GM12875 (cell line): ENCODE measurements at regions not wholly inside any gene's neighbourhood (a gene's known extent, or its start where the extent isn't known, plus 50 kb on each side); places are given as distances from the start of the nearest gene placed in this dataset.

Experiments used
- H3K4me3 ChIP-seq: one replicate; pipeline ENCODE4 v1.5.1; 2011; ENCODE audit warnings: low read depth, low read length, control low read depth
- TF ChIP-seq, protein P1 (sequence below): IDR thresholded peaks from 2 replicates; pipeline ENCODE4 v1.5.1; 2011; ENCODE audit warnings: low read depth, mild to moderate bottlenecking, control low read depth, inconsistent platforms, low read length, moderate library complexity, borderline replicate concordance; ENCODE audit not compliant: insufficient read depth

DNA sequence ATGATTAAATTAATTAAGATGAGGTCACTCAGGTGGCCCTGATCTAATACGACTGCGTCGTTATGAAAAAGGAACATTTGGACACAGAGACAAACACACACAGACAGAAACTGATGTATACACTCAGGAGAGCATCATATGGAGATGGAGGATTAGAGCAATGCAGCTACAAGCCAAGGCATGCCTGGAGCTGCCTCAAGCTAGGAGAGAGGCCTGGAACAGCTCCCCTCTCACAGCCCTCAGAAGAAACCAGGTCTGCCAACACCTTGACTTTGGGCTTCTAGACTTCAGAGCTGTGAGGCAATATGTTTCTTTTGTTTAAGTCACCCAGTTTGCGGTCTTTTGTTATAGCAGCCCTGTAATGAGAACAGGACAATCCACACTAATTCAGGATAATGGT, 318.9 kb downstream of the HS3ST3B1 start:
- TF ChIP-seq, protein P1, sequence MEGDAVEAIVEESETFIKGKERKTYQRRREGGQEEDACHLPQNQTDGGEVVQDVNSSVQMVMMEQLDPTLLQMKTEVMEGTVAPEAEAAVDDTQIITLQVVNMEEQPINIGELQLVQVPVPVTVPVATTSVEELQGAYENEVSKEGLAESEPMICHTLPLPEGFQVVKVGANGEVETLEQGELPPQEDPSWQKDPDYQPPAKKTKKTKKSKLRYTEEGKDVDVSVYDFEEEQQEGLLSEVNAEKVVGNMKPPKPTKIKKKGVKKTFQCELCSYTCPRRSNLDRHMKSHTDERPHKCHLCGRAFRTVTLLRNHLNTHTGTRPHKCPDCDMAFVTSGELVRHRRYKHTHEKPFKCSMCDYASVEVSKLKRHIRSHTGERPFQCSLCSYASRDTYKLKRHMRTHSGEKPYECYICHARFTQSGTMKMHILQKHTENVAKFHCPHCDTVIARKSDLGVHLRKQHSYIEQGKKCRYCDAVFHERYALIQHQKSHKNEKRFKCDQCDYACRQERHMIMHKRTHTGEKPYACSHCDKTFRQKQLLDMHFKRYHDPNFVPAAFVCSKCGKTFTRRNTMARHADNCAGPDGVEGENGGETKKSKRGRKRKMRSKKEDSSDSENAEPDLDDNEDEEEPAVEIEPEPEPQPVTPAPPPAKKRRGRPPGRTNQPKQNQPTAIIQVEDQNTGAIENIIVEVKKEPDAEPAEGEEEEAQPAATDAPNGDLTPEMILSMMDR, result no peak
- H3K4me3 ChIP-seq, result no peak overlapping the region

- TF ChIP-seq, protein P1, result no peak
- H3K4me3 ChIP-seq, result no peak overlapping the region
Observed at GRCh38 chr17:14616528-14616927, 315.6 kb downstream of the HS3ST3B1 start.

DNA sequence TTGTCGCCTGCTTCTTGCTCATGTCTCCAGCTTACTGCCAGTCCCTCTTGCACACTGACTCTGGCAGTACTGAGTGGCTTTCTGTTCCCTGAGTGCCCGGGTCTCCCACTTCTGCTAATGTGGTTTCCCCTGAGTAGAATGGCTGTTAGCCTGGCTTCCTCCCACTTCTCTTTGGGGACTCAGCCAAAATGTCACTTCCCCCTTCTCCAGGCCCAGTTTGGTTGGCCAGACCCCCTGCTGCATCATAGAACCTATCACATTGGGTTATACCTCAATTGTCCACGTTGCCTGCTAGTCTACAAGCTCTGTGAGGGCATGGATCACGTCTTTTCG, 304.4 kb downstream of the HS3ST3B1 start:
- H3K4me3 ChIP-seq, result no peak overlapping the region
- TF ChIP-seq, protein P1, result no peak

DNA sequence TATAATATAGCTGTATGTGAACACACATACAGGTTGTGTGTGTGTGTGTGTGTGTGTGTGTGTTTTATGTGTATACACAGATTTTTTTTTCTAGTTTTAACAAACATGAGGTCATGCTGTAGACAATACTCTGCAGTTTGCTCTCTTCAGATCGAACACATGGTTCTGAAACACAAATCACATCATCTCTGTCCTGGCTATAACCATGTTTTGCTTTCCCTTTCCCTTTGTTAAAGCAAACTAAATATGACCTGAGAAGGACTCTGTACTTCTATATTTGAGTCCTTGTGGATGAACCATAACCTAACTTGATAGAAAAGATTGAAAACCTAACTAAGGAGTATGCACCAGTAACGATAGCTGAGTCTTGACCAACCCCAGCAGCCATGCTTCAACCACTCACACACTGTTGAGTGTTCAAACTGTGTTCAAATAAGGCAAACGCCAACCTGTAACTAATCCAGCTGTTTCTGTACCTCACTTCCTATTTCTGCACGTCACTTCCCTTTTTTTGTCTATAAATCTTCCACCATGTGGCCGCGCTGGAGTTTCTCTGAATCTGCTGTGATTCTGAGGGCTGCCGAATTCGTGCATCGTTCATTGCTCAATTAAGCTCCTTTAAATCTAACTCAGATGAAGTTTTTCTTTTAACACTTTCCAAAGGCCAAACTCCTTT, 303.8 kb downstream of the HS3ST3B1 start:
- TF ChIP-seq, protein P1, result no peak
- H3K4me3 ChIP-seq, result no peak overlapping the region

- TF ChIP-seq, protein P1, result no peak
- no peak overlapping the region for H3K4me3 ChIP-seq
Observed at GRCh38 chr17:14596224-14596623, 295.3 kb downstream of the HS3ST3B1 start.

- H3K4me3 ChIP-seq, result no peak overlapping the region
- TF ChIP-seq, protein P1, result no peak
Observed at GRCh38 chr17:14595656-14596055, 294.8 kb downstream of the HS3ST3B1 start.

DNA sequence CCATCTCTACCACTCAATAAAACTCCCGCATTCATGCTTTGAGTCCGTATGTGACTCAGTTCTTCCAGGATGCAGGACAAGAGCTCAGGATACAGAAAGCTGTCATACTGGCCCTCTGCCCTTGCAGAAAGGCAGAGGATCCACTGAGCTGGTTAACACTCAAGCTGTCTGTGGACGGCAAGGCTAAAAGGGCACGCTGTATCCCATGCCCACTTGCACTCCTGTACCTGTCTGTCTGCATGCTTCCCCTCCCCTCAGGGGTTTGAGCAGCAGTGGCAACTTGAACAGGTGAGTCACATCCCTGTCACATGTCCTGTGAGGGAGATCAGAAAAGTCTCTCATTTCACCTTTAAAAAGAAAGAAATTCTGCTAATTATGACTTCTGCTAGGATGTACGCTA, 293.8 kb downstream of the HS3ST3B1 start:
- TF ChIP-seq, protein P1, result no peak
- H3K4me3 ChIP-seq, result no peak overlapping the region
